Suppressor macrophage treated with lipopolysaccharide for 1 hour (primary cell): ENCODE measurements at regions not wholly inside any gene's neighbourhood (a gene's known extent, or its start where the extent isn't known, plus 50 kb on each side); places are given as distances from the start of the nearest gene placed in this dataset.

Experiments
- DNase-seq, 3 donors: peaks; one replicate each; pipeline ENCODE4 v3.0.0-alpha.2; 2020 to 2022

DNA sequence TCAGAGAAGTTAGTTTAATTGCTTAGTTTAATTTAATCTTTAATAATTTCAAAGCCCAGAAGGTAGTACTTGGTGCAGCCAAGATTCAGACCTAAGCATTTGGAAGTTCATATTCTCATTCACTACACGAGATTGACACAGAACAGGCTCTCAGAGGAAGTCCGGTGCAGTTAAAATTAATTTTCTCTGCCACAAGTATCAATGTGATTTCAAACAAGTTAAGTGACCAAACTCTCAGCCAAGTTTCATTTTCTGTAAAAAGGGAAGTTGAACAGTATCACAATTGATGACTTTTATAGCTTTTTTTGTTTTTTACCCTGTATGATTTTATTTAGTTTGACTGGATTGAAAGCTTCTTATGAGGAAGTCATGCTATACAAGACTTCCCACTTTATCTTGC lies 1494.9 kb upstream of the LRRTM3 start:
- no peak for DNase-seq

DNA sequence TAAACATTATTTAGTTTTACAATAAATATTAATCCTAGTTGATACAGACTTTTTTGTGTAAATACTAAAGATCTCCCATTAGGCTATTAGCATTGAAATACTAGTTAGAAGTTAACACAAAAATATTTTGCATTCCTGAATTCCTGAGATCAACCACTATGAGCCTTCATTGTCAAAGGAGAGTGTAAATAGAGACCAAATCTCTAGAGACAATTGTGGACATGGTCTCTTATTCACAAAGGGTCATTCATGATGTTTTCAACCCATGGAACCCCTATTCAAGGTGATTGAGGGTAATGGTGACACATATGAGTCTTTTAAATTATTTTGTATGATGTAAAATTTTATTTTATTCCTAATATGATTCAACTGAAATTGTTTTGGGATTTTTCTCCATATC lies 1454.8 kb upstream of the LRRTM3 start:
- no peak for DNase-seq

DNA sequence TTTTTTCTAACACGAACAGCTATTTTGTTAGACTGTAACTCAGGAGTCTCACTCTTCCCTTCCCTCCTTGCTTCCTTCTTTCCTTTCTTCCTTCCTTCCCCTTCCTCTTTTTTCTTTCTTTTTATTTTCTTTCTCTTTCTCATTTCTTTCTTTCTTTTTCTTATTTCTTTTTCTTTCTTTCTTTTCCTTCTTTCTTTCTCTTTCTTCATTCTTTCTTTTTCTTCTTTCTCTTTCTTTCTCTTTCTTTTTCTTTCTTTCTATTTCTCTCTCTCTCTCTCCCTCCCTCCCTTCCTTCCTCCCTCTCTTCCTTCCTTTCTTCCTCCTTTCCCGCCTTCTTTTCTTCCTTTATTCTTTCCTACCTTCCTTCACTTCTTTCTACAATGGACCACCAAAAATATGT lies 1443.0 kb upstream of the LRRTM3 start:
- DNase-seq: no peak

DNA sequence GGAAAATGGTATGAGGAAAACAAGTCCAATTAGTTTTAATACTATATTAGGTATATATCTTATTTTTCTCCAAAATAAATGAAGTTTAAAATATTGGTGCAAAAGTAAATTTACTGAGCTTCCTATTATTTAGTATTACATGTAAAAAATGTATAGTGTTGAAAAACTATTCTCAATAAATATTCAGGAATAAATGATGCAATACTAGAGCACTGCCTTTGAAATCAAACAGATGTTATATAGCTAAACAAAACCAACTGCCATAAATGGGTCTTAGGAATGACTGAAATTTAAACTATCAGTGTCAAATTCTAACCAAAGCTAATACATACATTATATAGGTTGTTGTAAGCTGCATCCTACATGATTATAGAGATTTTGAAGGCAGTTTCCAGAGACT lies 1434.0 kb upstream of the LRRTM3 start:
- no peak for DNase-seq

DNA sequence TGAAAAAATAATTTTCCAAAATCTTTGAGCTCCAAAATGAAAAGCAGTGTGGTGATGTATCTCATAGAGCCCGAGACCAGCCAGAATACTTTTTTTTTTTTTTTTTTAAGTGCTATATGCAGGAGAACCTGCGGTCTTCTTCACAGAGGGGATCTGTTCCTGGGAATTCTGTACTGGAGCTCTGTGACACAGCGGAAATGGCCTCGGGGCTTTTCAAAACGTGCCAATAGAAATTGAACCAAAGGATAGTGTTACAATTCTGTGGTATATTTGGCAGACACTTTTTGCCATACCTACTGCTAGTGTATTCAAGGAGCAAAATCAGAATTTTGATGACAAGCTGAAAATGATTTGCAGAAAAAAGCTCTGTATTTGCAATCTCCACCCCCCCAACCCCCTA lies 1429.3 kb upstream of the LRRTM3 start:
- no peak for DNase-seq

DNA sequence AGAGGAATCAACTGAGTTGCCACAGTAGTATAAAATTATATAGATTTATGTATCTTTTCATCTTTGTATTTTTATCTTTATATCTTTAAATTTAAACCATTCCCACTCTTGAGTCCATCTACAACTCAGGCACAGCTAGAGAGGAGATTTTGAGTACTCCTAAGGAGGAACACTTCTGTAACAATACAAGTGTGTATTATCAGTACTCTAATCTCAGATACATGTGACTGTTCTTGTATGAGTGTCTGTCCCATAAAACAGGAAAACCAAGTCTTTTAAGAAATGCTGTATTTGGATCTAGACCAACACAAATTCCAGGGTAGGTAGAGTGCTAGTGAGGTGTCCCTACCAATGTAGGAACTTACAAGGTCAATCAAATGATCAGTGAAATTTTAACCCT lies 1428.0 kb upstream of the LRRTM3 start:
- DNase-seq: no peak

DNA sequence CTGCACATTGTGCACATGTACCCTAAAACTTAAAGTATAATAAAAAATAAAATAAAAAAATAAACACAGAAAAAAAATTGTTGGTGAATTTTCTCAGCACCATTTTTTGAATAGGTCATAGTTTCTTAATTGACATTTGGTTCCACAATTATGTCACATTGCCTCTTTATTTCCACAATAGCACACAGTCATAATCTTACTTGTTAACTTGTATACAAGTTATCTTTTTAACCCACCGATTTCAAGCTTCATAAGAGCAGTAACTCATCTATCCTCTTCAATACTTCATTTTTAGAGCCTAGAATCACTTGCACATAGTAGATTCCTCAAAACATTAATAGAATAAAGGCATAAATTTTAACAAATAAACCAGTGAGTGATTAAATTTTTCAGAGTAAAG lies 1425.1 kb upstream of the LRRTM3 start:
- no peak for DNase-seq

DNA sequence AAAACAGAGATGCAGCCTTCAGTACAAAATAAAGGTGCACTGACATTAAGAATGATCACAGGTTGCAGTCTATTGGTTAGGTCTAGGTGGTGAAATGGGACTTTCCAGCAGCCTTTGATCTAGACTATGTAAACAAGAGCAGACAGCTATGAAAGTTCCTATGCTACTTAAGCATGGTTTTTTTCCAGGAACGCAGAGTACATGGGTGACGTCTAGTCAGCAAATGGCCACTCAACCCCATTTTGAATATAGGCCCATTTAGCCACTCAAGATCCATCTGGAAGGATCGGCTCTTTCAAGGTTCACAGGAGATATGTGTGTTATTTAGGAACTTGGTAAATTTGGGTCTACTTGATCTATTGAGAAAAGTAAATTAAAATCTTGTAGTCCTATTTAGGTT lies 1424.6 kb upstream of the LRRTM3 start:
- no peak for DNase-seq

DNA sequence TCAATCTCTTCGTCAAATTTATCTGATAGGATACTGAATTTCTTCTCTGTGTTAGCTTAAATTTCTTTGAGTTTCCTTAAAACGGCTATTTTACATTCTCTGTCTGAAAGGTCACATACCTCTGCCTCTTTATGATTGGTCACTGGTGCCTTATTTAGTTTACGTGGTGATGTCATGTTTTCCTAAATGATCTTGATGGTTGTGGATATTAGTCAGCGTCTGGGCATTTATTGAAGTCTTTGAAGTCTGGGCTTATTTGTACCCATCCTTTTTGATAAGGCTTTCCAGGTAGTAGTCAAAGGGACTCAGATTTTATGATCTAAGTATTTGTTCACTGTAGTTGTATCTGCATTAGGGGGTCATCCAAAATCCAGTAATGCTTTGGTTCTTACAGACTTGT lies 1407.5 kb upstream of the LRRTM3 start:
- no peak for DNase-seq

DNA sequence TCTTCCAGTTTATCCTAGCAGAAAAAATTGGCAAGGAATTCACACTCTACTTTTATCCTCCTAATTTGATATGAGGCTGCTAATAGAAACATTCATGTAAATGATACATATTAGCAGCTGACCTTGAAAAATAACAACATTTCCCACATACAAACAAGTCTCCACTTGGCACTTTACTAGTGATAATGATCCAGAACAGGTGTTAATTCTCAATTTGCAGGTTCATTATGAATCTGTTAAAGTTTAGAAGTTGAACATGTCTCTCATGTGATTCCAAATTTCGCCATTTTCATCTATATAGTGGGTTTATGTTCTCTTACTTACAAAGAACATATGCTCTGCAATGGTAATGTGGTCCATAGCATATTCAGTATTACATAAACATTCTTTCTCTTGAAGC lies 1396.8 kb upstream of the LRRTM3 start:
- no peak for DNase-seq

DNA sequence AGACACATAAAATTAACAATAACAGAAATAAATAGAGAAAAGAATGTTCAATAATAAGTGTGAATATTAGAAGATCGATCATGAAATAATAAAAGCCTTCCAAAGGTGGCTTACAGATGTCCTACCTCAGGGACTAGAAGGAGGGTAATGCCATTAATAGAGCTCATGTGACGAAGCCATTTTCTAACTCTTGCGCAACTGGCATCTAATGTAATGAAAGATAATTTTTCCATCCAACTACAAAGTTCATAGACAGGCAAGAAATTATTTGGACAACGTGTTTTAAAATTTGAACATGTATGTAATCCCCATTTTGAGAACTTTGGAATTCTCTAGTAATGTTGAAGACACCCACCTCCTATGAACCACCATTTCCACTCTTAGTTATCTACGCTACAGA lies 1394.3 kb upstream of the LRRTM3 start:
- no peak for DNase-seq

DNA sequence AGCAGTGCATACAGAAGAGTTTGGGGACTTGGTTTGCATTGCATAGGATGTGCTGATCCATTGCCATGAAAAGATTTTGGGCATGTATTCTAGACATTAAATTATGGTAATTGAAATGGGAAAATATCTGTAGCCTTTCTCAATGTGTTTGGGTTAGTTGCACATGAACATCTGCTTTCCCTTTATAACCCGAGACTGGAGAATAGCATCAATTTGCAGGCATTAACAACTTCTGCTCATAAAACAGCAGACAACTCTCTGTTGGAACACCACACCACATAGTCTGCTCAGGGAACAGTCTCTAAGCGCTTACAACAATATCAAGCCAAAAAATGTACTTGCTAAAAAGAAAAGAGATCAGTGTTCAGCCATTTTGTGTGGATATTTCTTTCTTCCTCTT lies 1391.1 kb upstream of the LRRTM3 start:
- DNase-seq: no peak

DNA sequence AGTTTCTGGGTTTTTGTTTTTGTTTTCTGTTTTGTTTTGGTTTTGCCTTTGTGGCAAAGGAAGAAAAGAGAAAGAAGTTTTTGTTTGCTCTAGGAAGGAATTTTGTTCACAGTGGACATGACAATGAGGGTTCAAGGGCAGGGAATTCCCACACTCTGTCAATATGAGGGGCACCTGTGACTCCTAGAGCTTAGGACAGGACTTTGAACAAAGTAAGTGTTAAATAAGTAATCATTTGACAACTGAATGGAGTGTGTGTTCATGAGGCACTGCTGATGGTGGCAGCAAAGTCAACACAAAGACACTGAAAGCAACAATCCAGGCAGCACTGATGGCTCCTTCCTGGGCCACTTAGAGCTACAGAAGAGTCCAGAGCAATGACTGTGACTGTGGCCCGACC lies 1381.1 kb upstream of the LRRTM3 start:
- no peak for DNase-seq

DNA sequence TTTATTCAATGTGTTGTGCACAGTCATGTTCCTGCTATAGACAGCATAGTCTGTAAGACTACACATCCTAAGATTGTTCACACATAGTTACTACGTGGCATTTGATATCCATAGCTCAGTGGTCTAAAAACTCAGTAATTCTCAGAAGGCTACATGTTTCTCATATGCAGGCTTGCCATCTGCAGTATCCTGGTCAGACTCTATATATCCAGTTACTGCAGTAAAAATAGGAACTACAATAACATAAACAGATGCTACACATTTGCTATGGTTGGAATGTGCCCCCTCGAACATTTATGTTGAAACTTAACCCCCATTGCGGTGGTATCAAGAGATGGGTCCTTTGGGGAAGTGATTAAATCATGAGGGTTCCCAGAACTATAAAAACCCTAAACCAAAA lies 1377.8 kb upstream of the LRRTM3 start:
- DNase-seq: no peak

DNA sequence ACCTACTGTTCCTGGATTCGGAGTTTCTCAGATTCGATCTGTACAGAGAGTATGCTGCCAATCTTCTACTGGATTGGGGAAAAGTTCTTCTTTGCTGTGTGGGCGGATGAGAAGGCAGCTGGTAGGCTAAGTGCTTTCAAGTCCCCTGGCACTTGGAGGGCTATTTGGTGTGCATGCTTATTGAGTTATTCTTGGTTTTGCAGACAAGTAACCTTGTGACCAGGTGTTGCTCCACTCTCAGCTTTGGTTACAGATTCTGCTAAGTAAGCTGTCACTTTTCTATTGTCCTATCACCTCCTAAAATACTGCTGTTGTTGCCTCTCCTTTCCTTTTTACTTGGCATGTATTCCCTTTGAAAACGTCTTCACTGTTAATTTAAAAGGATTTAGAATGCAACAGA lies 1375.1 kb upstream of the LRRTM3 start:
- no peak for DNase-seq

DNA sequence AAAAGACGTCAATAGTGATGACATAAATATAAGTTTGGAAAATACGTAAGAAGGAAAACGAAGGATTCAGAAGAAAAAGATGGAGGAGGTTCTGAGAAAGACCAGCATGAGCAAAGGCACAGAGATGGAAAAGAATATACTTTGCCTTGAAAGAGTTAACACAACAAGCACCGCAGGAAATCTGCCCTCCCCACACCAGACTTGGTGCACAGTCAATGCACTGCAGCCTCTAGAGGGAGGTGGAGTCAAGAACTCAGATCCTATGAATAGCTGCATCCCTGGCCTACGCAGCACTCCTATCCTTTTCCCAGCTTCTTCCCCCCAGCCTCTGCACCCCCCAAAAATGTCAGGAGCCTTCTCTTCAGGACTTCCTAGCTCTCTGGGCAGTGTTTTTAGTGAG lies 1370.6 kb upstream of the LRRTM3 start:
- DNase-seq: no peak

DNA sequence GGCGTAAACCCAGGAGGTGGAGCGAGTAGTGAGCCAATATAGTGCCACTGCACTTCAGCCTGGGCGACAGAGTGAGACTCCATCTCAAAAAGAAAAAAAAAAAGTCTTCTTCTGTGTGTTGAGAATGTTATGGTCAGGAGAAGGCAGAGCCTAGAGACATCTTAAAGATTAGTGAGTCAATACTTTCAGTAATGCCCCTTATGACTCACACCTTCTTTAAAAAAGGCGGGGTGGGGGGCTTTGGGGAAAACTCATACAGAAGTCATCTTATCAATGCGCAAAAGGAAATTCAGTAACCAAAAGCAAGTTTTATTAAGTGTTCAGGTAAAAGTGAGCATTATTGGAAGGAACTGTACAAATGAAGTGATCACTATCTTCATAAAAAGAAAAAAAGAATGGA lies 1369.8 kb upstream of the LRRTM3 start:
- no peak for DNase-seq

DNA sequence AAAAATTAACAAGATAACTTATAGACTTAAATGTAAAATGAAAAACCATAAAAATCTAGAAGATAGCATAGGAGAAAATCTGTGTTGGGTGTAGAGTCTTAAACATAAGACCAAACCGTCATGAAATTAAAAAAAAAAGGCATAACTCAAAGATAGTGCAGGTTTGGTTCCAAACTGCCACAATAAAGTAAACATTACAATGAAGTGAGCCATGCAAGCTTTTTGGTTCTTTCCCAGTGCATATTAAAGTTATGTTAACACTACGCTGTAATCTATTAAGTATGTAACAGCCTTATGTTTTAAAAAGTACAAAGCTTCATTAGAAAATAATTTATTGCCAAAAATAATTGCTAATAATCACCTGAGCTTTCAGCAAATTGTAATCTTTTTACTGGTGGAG lies 1366.5 kb upstream of the LRRTM3 start:
- DNase-seq: no peak

DNA sequence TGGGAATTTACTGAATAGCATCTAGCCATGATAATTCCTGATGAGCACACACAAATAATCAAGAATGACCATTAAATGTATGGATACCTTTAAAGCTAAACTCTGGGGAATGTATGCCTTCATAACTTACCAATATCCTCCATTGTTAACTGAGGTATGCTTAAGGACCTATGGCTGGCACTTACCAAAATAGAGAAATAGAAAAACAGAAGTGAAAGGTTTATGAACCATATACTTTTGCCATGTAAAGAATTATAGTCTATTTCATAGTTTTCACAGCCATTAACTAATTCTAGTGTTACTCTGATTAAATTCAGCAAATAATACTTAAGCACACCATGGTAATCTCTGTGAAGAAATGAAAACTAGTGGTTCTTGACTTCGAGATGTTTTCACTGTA lies 1360.6 kb upstream of the LRRTM3 start:
- no peak for DNase-seq

DNA sequence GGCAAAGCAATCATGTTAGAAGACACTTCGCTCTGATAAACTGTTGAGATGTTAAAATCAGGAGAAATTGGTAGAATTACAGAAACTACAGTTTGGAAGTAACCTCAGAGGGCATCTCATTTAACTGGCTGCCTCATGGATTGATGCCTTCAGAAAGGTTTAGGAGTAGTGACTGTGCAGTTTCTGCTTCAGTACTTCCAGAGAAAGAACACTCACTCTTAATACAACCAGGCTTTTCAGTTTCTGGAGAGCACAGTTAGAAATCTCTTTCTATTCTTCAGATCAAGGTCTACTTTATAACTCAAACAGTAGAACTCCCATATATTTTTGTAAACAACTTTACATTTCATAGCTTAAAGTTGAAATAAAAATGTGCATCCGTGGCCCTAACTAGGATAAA lies 1358.9 kb upstream of the LRRTM3 start:
- no peak for DNase-seq

DNA sequence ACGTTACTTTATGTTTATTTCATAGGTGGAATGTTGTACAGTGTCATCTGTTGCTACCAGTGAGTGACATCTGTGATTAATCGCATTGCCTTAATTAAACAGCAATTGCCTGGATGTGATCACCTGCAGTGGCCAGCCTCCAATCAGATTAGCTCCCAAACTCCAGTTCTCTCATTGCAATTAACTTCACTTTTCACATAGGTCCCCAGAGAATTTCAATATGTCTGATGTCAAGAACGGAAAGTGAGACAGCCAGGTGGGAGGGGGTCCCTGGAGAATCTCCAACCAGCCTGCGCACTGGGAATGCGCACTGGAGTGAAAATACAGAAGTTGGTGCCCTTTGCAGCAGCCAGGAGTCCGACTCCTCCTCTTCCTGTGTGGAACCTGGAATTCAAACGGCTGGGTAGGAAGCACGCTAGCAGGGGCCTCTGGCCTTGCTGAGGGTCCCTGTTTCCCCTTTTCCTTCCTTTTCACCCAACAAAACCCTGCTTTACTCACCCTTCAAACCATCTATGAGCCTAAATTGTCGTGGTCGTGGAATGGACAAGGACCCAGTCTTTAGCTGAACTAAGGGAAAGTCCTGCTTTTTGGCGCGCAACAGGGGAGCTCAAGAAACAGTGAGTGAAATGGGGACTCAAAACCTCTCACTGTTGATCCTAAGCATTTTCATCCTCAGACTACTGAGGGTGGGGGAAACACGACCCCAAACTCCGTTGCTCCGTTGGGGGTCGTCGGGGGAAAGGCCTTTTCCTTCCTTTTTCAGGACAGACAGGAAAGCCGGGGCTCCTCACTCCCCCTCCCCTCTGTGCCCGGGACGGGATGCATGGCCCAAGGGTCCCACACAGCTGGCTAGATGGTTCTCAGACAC lies 1355.5 kb upstream of the LRRTM3 start:
- peak; percentile 18 to 40 (median 28) for DNase-seq

DNA sequence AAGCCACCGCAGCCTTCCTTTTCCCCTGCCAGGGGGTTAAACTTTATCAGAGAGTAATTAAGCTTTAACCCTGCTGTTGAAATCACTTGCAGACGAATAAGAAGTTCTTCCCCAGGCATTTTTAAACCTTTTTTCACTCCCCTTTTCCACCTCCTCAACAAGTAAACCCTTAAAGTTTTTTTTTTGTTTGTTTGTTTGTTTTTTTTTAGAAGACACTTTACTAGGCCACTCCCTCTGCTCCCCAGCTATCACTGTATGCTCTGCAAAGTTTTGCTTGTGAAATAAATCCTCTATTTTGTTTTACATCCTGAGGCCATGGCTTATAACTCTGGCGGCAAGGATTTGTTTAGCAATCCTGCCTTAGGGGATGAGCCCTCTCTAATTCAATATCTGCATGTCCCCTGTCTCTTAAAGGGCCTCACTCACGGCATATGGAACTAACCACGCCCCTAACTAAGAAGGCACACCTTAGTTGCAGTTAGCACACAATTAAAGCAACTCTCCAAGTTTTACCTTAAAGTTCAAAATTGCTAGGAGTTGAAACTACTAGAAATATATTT lies 1354.7 kb upstream of the LRRTM3 start:
- DNase-seq: no peak

DNA sequence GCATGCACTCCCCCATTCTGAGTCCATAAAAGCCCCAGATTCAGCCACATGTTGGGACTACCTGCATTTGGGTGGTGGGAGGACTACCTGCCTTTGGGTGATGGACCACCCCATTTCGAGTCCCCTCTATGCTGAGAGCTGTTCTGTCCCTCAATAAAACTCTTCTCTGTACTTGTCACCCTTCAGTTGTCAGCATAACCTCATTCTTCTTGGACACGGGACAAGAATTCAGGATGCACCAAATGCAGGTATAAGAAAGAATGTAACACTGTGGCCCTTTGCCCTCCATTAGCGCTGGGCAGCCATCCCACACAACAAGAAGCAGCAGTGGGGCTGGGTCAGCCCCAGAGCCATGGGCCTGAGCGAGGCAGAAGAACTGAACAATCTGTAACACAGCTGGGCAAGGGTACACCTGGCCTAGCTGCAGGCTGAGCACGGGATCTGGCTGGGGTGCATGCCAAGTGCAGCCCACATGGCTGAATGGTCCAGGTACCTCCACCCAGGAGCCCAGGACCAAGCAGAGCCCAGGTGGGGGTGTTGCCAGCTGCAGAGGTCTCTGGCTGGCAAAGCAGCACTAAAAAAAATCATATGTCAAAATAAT lies 1344.3 kb upstream of the LRRTM3 start:
- no peak for DNase-seq

DNA sequence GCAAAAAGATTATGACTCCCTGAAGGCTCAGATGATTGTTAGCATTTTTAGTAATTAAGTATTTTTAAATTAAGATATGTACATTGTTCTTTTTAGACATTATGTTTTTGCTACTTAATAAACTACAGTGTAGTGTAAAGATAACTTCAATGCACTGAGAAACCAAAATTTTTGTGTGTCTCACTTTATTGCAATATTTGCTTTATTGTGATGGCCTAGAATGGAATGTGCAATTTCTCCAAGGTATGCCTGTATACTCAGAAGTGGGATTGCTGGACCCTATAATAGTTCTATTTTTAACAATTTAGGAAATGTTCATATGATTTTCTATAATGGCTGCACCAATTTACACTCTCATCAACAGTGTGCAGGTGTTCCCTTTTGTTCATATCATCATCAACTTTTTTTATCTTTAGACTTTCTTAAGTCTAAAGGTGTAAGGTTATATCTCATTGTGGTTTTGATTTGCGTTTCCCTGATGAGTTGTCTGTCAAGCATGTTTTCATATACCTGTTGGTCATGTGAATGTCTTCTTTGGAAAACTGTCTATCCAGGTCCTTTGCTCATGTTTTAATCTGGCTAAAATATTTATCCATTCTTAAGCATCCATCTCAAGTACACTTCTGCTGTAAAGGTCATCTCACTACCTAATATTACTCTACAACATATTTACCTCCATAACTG lies 1323.5 kb upstream of the LRRTM3 start:
- DNase-seq: no peak
